OCI-LY7 (cell line): ENCODE measurements at regions not wholly inside any gene's neighbourhood (a gene's known extent, or its start where the extent isn't known, plus 50 kb on each side); places are given as distances from the start of the nearest gene placed in this dataset.

ENCODE experiments used
- BruUV-seq: library from RNA; stranded (reverse); fragments of 400-500 nt; replicated peaks from 2 replicates; lab custom pipeline; 2021; lab: Mats Ljungman, UMichigan
- CTCF ChIA-PET: fragments of 300-600 bp; sonication (Branson Sonifier 250); formaldehyde crosslinking; loops from one replicate; lab custom pipeline; 2022; ENCODE audit warnings: antibody characterized with exemption; ENCODE audit not compliant: unreplicated experiment; lab: Charles Lee
- POLR2A ChIA-PET: fragments of 300-600 bp; sonication (Branson Sonifier 250); formaldehyde crosslinking; loops from one replicate; lab custom pipeline; 2022; ENCODE audit warnings: antibody characterized with exemption; lab: Charles Lee
- DNase-seq: peaks from one replicate; pipeline ENCODE4 v3.0.0-alpha.2; 2015; ENCODE audit warnings: low spot score
- H2AFZ ChIP-seq: fragments of 200-600 bp; sonication (generic), shearing (Covaris generic); 2 replicates; pipeline ENCODE4 v1.6.1; 2014; ENCODE audit warnings: mild to moderate bottlenecking, antibody characterized with exemption, low read length, moderate library complexity
- H3K27ac ChIP-seq: fragments of 200-600 bp; sonication (generic); 2 replicates; pipeline ENCODE4 v1.5.1; 2014; ENCODE audit warnings: mixed run types, low read depth, mild to moderate bottlenecking, moderate library complexity, low read length, inconsistent platforms; ENCODE audit not compliant: poor library complexity, severe bottlenecking
- H3K36me3 ChIP-seq: fragments of 200-600 bp; sonication (generic); 2 replicates; pipeline ENCODE4 v1.6.1; 2014; ENCODE audit warnings: mild to moderate bottlenecking, antibody characterized with exemption, low read length, moderate library complexity, mixed read lengths; ENCODE audit not compliant: insufficient read depth
- H3K4me1 ChIP-seq: fragments of 200-600 bp; sonication (generic); 2 replicates; pipeline ENCODE4 v1.5.1; 2014; ENCODE audit warnings: mild to moderate bottlenecking, low read length; ENCODE audit not compliant: insufficient read depth, poor library complexity, severe bottlenecking
- H3K4me2 ChIP-seq: fragments of 200-600 bp; sonication (generic); 2 replicates; pipeline ENCODE4 v1.6.1; 2014; ENCODE audit warnings: mild to moderate bottlenecking, low read length
- H3K4me3 ChIP-seq: fragments of 200-600 bp; sonication (generic); 2 replicates; pipeline ENCODE4 v1.5.1; 2014; ENCODE audit warnings: mild to moderate bottlenecking, low read depth, low read length; ENCODE audit not compliant: poor library complexity, severe bottlenecking
- H3K79me2 ChIP-seq: fragments of 200-600 bp; sonication (generic); 2 replicates; pipeline ENCODE4 v1.6.1; 2016; ENCODE audit warnings: low read depth, mild to moderate bottlenecking, low read length, moderate library complexity, mixed read lengths; ENCODE audit not compliant: insufficient read depth
- H3K9me2 ChIP-seq: fragments of 200-600 bp; sonication (generic); 2 replicates; pipeline ENCODE4 v1.6.1; 2016; ENCODE audit warnings: mild to moderate bottlenecking, low read length, mixed read lengths; ENCODE audit not compliant: insufficient read depth
- H3K9me3 ChIP-seq: fragments of 200-600 bp; sonication (generic); 2 replicates; pipeline ENCODE4 v1.6.1; 2014; ENCODE audit warnings: mild to moderate bottlenecking, mixed run types, low read length, mixed read lengths
- H4K20me1 ChIP-seq: fragments of 200-600 bp; sonication (generic); 2 replicates; pipeline ENCODE4 v1.6.1; 2014; ENCODE audit warnings: mild to moderate bottlenecking, antibody characterized with exemption, low read length, moderate library complexity, mixed read lengths; ENCODE audit not compliant: insufficient read depth
- CTCF ChIP-seq: fragments of 200-600 bp; sonication (generic); conservative IDR thresholded peaks from 2 replicates; pipeline ENCODE4 v1.5.1; 2014; ENCODE audit warnings: mild to moderate bottlenecking, antibody characterized with exemption, low read length, moderate library complexity, mixed read lengths
- EZH2phosphoT487 ChIP-seq: fragments of 200-600 bp; sonication (generic); IDR thresholded peaks from 2 replicates; pipeline ENCODE4 v1.6.1; 2018; ENCODE audit warnings: low read depth, borderline replicate concordance, mild to moderate bottlenecking, mixed run types, antibody characterized with exemption, low read length, moderate library complexity, mixed read lengths
- intact Hi-C: fragments of 100-400 bp; cut with micrococcal nuclease; formaldehyde crosslinking; loops from one replicate; pipeline ENCODE4 v1.10.0; 2022; ENCODE audit not compliant: unreplicated experiment

GRCh38 chr2:139763705-139764104 is 983.5 kb upstream of the NXPH2 start:
- Histone ChIP-seq H3K36me3 (no peaks in the 10 kb centered on the region), H3K4me3 (no peak overlapping the region), H3K4me2 (no peak overlapping the region), H3K9me2 (no peaks in the 10 kb centered on the region), H3K27ac (no peak overlapping the region), H3K9me3 (no peaks in the 10 kb centered on the region), H3K4me1 (no peaks in the 10 kb centered on the region), H4K20me1 (no peaks in the 10 kb centered on the region), H2AFZ (no peak overlapping the region), H3K79me2 (no peaks in the 10 kb centered on the region)
- intact Hi-C loops = no loop called here
- POLR2A ChIA-PET = no interaction called here
- DNase-seq = no peak
- no peak for TF ChIP-seq CTCF
- no peak for TF ChIP-seq EZH2phosphoT487
- CTCF ChIA-PET = no interaction called here
- BruUV-seq = no TSS peak

GRCh38 chr2:139759000-139759505 is 978.9 kb upstream of the NXPH2 start:
- Histone ChIP-seq H3K79me2 (no peaks in the 10 kb centered on the region), H2AFZ (no peak overlapping the region), H3K36me3 (no peaks in the 10 kb centered on the region), H3K4me1 (no peaks in the 10 kb centered on the region), H4K20me1 (no peaks in the 10 kb centered on the region), H3K4me3 (no peak overlapping the region), H3K9me3 (no peaks in the 10 kb centered on the region), H3K27ac (no peak overlapping the region), H3K4me2 (no peak overlapping the region), H3K9me2 (no peaks in the 10 kb centered on the region)
- intact Hi-C loops = no loop called here
- CTCF ChIA-PET = no interaction called here
- no peak for DNase-seq
- BruUV-seq = no TSS peak
- POLR2A ChIA-PET = no interaction called here
- TF ChIP-seq EZH2phosphoT487 = no peak
- TF ChIP-seq CTCF = no peak

- CTCF ChIA-PET = no interaction called here
- Histone ChIP-seq H4K20me1 (no peaks in the 10 kb centered on the region), H3K9me3 (no peaks in the 10 kb centered on the region), H3K79me2 (no peaks in the 10 kb centered on the region), H3K9me2 (no peaks in the 10 kb centered on the region), H3K4me2 (no peak overlapping the region), H3K4me3 (no peak overlapping the region), H2AFZ (no peak overlapping the region), H3K36me3 (no peaks in the 10 kb centered on the region), H3K4me1 (no peaks in the 10 kb centered on the region), H3K27ac (no peak overlapping the region)
- TF ChIP-seq EZH2phosphoT487 = no peak
- TF ChIP-seq CTCF = no peak
- no peak for DNase-seq
- POLR2A ChIA-PET = no interaction called here
- intact Hi-C loops = no loop called here
- no TSS peak for BruUV-seq
Observed at GRCh38 chr2:139746901-139747300, 966.7 kb upstream of the NXPH2 start.
